GM10266 (cell line): ENCODE measurements at regions not wholly inside any gene's neighbourhood (a gene's known extent, or its start where the extent isn't known, plus 50 kb on each side); places are given as distances from the start of the nearest gene placed in this dataset.

ENCODE experiments used
- DNase-seq: peaks from one replicate; pipeline ENCODE4 v3.0.0; 2012; ENCODE audit errors: extremely low spot score
- CTCF ChIP-seq: IDR thresholded peaks from 2 replicates; pipeline ENCODE4 v1.5.1; 2012; ENCODE audit warnings: mild to moderate bottlenecking, low read depth; ENCODE audit not compliant: control insufficient read depth, insufficient read depth; ENCODE audit errors: missing control alignments

GRCh38 chr9:79986437-79986836 is 414.7 kb downstream of the TLE4 start:
- TF ChIP-seq CTCF: no peak
- no peak for DNase-seq

- TF ChIP-seq CTCF: no peak
- no peak for DNase-seq
Observed at GRCh38 chr9:79985772-79986171, 414.0 kb downstream of the TLE4 start.

- TF ChIP-seq CTCF: no peak
- DNase-seq: no peak
Observed at GRCh38 chr9:79985264-79985663, 413.5 kb downstream of the TLE4 start.

GRCh38 chr9:79984429-79985067 is 412.8 kb downstream of the TLE4 start:
- DNase-seq: no peak
- TF ChIP-seq CTCF: no peak

- no peak for DNase-seq
- no peak for TF ChIP-seq CTCF
Observed at GRCh38 chr9:79980432-79980831, 408.7 kb downstream of the TLE4 start.

- no peak for DNase-seq
- TF ChIP-seq CTCF: no peak
Observed at GRCh38 chr9:79977510-79978197, 405.9 kb downstream of the TLE4 start.

- no peak for DNase-seq
- no peak for TF ChIP-seq CTCF
Observed at GRCh38 chr9:79977074-79977435, 405.3 kb downstream of the TLE4 start.
